Keratinocyte (primary cell): ENCODE measurements at regions not wholly inside any gene's neighbourhood (a gene's known extent, or its start where the extent isn't known, plus 50 kb on each side); places are given as distances from the start of the nearest gene placed in this dataset.

ENCODE experiments used
- DNase-seq: peaks from one replicate; pipeline ENCODE4 v3.0.0-alpha.2; 2011; ENCODE audit warnings: low read depth, missing footprints, low spot score
- FAIRE-seq: peaks from 2 replicates; lab custom pipeline; 2011; peaks lifted over from hg19 to GRCh38; lab: Jason Lieb, UNC
- H2AFZ ChIP-seq: 2 replicates; pipeline ENCODE4 v1.6.0; 2012; ENCODE audit warnings: low read length, control low read depth, inconsistent platforms; ENCODE audit not compliant: control insufficient read depth
- H3K27ac ChIP-seq: 2 replicates; pipeline ENCODE4 v1.5.1; 2011; ENCODE audit warnings: low read length; ENCODE audit not compliant: control insufficient read depth, insufficient read depth
- H3K27me3 ChIP-seq: 3 replicates; pipeline ENCODE4 v1.6.0; 2011; ENCODE audit warnings: low read length; ENCODE audit not compliant: control insufficient read depth, insufficient read depth; ENCODE audit errors: extremely low read depth
- H3K36me3 ChIP-seq, 2 experiments: 2 replicates in 1 of 2; 3 replicates in 1 of 2; pipeline ENCODE4 v1.5.1; 2011; ENCODE audit warnings: low read length in 2 of 2, mild to moderate bottlenecking in 1 of 2; ENCODE audit not compliant: control insufficient read depth in 2 of 2, insufficient read depth in 2 of 2; ENCODE audit errors: extremely low read depth in 1 of 2
- H3K4me1 ChIP-seq: 3 replicates; pipeline ENCODE4 v1.5.1; 2011; ENCODE audit warnings: low read length; ENCODE audit not compliant: control insufficient read depth, insufficient read depth; ENCODE audit errors: extremely low read depth
- H3K4me2 ChIP-seq: 3 replicates; pipeline ENCODE4 v1.6.0; 2011; ENCODE audit warnings: low read depth, low read length; ENCODE audit not compliant: control insufficient read depth, insufficient read depth; ENCODE audit errors: extremely low read depth
- H3K4me3 ChIP-seq, 3 experiments: fragments of 200-600 bp in 1 of 3; sonication (generic) in 1 of 3; 2 replicates in 2 of 3; 3 replicates in 1 of 3; pipeline ENCODE4 v1.5.1; 2011 to 2016; ENCODE audit warnings: low read length in 3 of 3, mild to moderate bottlenecking in 3 of 3, control low read depth in 2 of 3, inconsistent platforms in 1 of 3, low read depth in 1 of 3, mixed read lengths in 1 of 3, mixed run types in 1 of 3, moderate library complexity in 1 of 3; ENCODE audit not compliant: control insufficient read depth in 2 of 3, insufficient read depth in 2 of 3; ENCODE audit errors: extremely low read depth in 1 of 3
- H3K79me2 ChIP-seq: 2 replicates; pipeline ENCODE4 v1.6.0; 2012; ENCODE audit warnings: low read length; ENCODE audit not compliant: control insufficient read depth, insufficient read depth
- H3K9ac ChIP-seq: 3 replicates; pipeline ENCODE4 v1.6.0; 2011; ENCODE audit warnings: low read length; ENCODE audit not compliant: control insufficient read depth, insufficient read depth; ENCODE audit errors: extremely low read depth
- H3K9me1 ChIP-seq: 3 replicates; pipeline ENCODE4 v1.6.0; 2011; ENCODE audit warnings: low read length; ENCODE audit not compliant: control insufficient read depth, insufficient read depth; ENCODE audit errors: extremely low read depth
- H3K9me3 ChIP-seq: 2 replicates; pipeline ENCODE4 v1.5.1; 2012; ENCODE audit warnings: low read depth, low read length; ENCODE audit not compliant: control insufficient read depth
- H4K20me1 ChIP-seq: 3 replicates; pipeline ENCODE4 v1.6.0; 2011; ENCODE audit warnings: low read length; ENCODE audit not compliant: control insufficient read depth, insufficient read depth; ENCODE audit errors: extremely low read depth
- EZH2 ChIP-seq: IDR thresholded peaks from one replicate; pipeline ENCODE4 v1.6.1; 2012; ENCODE audit warnings: inconsistent platforms, mild to moderate bottlenecking, low read length, moderate library complexity
- dilution Hi-C: fragments of 300-500 bp; cut with MboI; formaldehyde crosslinking; loops from one replicate; pipeline ENCODE4 v1.7.0; 2020; ENCODE audit warnings: low sequenced_read_pairs; ENCODE audit not compliant: extremely low pct_ligation_motif_present
- TF ChIP-seq, protein P1 (sequence below), 3 experiments: IDR thresholded peaks in 1 of 3; conservative IDR thresholded peaks in 1 of 3; optimal IDR thresholded peaks in 1 of 3; 2 replicates in 2 of 3; 3 replicates in 1 of 3; pipeline versions ENCODE3 to v1.5.1; 2011; ENCODE audit warnings: low read length in 3 of 3, mild to moderate bottlenecking in 3 of 3, moderate library complexity in 2 of 3, control low read depth in 1 of 3, inconsistent platforms in 1 of 3; ENCODE audit not compliant: insufficient read depth in 2 of 3; ENCODE audit errors: extremely low read depth in 1 of 3

DNA sequence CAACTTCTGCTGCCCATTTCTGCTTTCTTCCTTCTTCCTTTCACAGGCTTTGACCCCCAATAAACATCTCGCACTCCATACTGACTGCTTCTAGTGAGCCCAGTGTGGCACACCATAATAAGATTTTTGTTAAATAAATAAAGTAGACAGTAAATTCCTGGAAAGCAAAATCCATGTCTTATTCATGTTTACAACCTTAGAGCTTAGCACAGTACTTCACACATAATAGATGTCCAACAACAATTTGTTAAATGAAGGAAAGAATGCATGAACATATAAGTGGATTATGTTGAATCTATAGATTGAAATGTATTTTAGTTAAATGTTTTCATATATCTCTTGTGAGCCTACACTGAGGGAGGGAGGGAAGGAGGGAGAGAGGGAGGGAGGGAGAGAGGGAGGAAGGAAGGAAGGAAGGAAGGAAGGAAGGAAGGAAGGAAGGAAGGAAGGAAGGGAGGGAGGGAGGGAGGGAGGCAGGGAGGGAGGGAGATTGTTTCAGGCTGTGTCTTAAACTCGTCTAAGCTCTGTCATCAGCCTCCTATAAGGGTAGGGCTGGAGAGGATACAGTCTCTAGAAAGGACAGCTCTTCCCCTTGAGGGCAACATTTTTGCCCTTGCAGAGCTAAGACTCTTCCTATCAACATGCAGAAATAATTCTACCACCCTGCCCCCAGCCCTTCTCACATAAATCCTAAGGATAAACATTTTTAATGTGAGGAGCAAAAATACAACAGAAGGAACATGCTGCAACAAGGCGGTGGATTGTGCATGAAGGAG is 168.1 kb downstream of the BARX2 start:
- no peak overlapping the region for H3K4me3 ChIP-seq
- DNase-seq (no peak), FAIRE-seq (no peak)
- TF ChIP-seq, protein P1, sequence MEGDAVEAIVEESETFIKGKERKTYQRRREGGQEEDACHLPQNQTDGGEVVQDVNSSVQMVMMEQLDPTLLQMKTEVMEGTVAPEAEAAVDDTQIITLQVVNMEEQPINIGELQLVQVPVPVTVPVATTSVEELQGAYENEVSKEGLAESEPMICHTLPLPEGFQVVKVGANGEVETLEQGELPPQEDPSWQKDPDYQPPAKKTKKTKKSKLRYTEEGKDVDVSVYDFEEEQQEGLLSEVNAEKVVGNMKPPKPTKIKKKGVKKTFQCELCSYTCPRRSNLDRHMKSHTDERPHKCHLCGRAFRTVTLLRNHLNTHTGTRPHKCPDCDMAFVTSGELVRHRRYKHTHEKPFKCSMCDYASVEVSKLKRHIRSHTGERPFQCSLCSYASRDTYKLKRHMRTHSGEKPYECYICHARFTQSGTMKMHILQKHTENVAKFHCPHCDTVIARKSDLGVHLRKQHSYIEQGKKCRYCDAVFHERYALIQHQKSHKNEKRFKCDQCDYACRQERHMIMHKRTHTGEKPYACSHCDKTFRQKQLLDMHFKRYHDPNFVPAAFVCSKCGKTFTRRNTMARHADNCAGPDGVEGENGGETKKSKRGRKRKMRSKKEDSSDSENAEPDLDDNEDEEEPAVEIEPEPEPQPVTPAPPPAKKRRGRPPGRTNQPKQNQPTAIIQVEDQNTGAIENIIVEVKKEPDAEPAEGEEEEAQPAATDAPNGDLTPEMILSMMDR (optimal IDR thresholded peaks at IDR 0.05 in 1 of 3, IDR thresholded peaks at IDR 0.05 in 1 of 3, conservative IDR thresholded peaks at IDR 0.05 in 1 of 3; ENCODE audit: extremely low read depth in 1 of 3, insufficient read depth in 2 of 3, low read length in 3 of 3), result no peak
- no peak for TF ChIP-seq EZH2
- H3K4me1 ChIP-seq, result no peaks in the 10 kb centered on the region
- H3K36me3 ChIP-seq, result no peaks in the 10 kb centered on the region
- H3K27me3 ChIP-seq, result no peaks in the 10 kb centered on the region
- H3K79me2 ChIP-seq, result no peaks in the 10 kb centered on the region
- H3K9me3 ChIP-seq, result no peaks in the 10 kb centered on the region
- H2AFZ ChIP-seq, result no peak overlapping the region
- no peaks in the 10 kb centered on the region for H4K20me1 ChIP-seq
- H3K9me1 ChIP-seq, result no peaks in the 10 kb centered on the region
- H3K27ac ChIP-seq, result no peak overlapping the region
- dilution Hi-C loops, result no loop called here
- no peak overlapping the region for H3K4me2 ChIP-seq
- no peak overlapping the region for H3K9ac ChIP-seq

DNA sequence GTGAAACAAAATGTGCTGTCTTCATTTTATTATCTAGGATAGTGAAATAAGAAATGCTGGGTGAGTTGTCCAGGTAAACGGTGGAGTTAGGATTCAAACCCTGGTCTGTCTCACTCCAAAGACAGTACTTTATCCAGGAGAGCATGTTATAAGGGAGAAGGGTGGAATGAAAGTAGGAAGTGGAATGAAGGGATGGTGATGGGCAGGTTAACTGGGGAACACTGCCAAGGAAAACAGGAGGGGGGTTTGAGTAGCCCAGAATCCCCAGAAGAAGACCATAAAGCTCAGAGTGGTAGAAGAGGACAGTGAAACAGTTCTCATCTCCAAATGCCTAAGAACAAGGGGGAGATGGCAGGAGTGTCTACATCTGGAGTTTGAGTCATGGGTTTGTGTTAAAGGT is 169.0 kb downstream of the BARX2 start:
- Histone ChIP-seq H4K20me1 (no peaks in the 10 kb centered on the region), H3K4me1 (no peaks in the 10 kb centered on the region), H3K36me3 (no peaks in the 10 kb centered on the region), H3K27me3 (no peaks in the 10 kb centered on the region), H3K9me3 (no peaks in the 10 kb centered on the region), H3K27ac (no peak overlapping the region), H3K9ac (no peak overlapping the region), H3K4me3 (no peak overlapping the region), H3K9me1 (no peaks in the 10 kb centered on the region), H3K79me2 (no peaks in the 10 kb centered on the region), H2AFZ (no peak overlapping the region), H3K4me2 (no peak overlapping the region)
- TF ChIP-seq, protein P1 (optimal IDR thresholded peaks at IDR 0.05 in 1 of 3, IDR thresholded peaks at IDR 0.05 in 1 of 3, conservative IDR thresholded peaks at IDR 0.05 in 1 of 3; ENCODE audit: extremely low read depth in 1 of 3, insufficient read depth in 2 of 3, low read length in 3 of 3), result no peak
- no peak for TF ChIP-seq EZH2
- DNase-seq, result no peak
- dilution Hi-C loops, result no loop called here
- FAIRE-seq, result no peak
